Fibroblast of lung (primary cell): ENCODE measurements at regions not wholly inside any gene's neighbourhood (a gene's known extent, or its start where the extent isn't known, plus 50 kb on each side); places are given as distances from the start of the nearest gene placed in this dataset.

Source experiments
- DNase-seq, 2 donors: peaks; one replicate each; pipeline versions ENCODE4 v3.0.0 to v3.0.0-alpha.2; 2010; ENCODE audit warnings: low read depth in 2 of 2
- H2AFZ ChIP-seq: 2 replicates; pipeline ENCODE4 v1.5.1; 2012; ENCODE audit warnings: low read length, control low read depth, inconsistent platforms
- H3K27ac ChIP-seq: 2 replicates; pipeline ENCODE4 v1.5.1; 2011; ENCODE audit warnings: low read length, control low read depth; ENCODE audit not compliant: insufficient read depth
- H3K27me3 ChIP-seq: 2 replicates; pipeline ENCODE4 v1.5.1; 2011; ENCODE audit warnings: mild to moderate bottlenecking, low read length; ENCODE audit not compliant: control insufficient read depth, insufficient read depth
- H3K36me3 ChIP-seq: 2 replicates; pipeline ENCODE4 v1.5.1; 2011; ENCODE audit warnings: low read length; ENCODE audit not compliant: control insufficient read depth, insufficient read depth
- H3K4me1 ChIP-seq: 2 replicates; pipeline ENCODE4 v1.5.1; 2011; ENCODE audit warnings: low read length; ENCODE audit not compliant: control insufficient read depth, insufficient read depth; ENCODE audit errors: extremely low read depth
- H3K4me2 ChIP-seq: 2 replicates; pipeline ENCODE4 v1.5.1; 2011; ENCODE audit warnings: low read length, control low read depth; ENCODE audit not compliant: insufficient read depth; ENCODE audit errors: extremely low read depth
- H3K4me3 ChIP-seq, 4 experiments: fragments of 200-600 bp in 1 of 4; sonication (generic) in 1 of 4; replicated peaks in 1 of 4; 2 replicates each; pipeline ENCODE4 v1.5.1; 2011 to 2016; ENCODE audit warnings: low read length in 4 of 4, low read depth in 3 of 4, mild to moderate bottlenecking in 3 of 4, control low read depth in 2 of 4, inconsistent platforms in 1 of 4, mixed read lengths in 1 of 4; ENCODE audit not compliant: insufficient read depth in 1 of 4; ENCODE audit errors: control extremely low read depth in 1 of 4
- H3K79me2 ChIP-seq: 2 replicates; pipeline ENCODE4 v1.5.1; 2012; ENCODE audit warnings: mild to moderate bottlenecking, low read length, inconsistent platforms; ENCODE audit not compliant: control insufficient read depth, insufficient read depth
- H3K9ac ChIP-seq: 2 replicates; pipeline ENCODE4 v1.5.1; 2011; ENCODE audit warnings: mild to moderate bottlenecking, low read length, control low read depth; ENCODE audit not compliant: insufficient read depth
- H3K9me3 ChIP-seq: 2 replicates; pipeline ENCODE4 v1.5.1; 2012; ENCODE audit warnings: low read depth, low read length; ENCODE audit not compliant: control insufficient read depth, insufficient read depth
- H4K20me1 ChIP-seq: 2 replicates; pipeline ENCODE4 v1.5.1; 2011; ENCODE audit warnings: low read length; ENCODE audit not compliant: control insufficient read depth, insufficient read depth; ENCODE audit errors: extremely low read depth
- EZH2 ChIP-seq: IDR thresholded peaks from 2 replicates; pipeline ENCODE4 v1.5.1; 2012; ENCODE audit warnings: low read length, control low read depth, mild to moderate bottlenecking; ENCODE audit errors: missing control alignments
- TF ChIP-seq, protein P1 (sequence below), 2 donors: IDR thresholded peaks in 1 of 2; conservative IDR thresholded peaks in 1 of 2; 1 replicate in 1 of 2; 2 replicates in 1 of 2; pipeline ENCODE4 v1.5.1; 2011 to 2012; ENCODE audit warnings: low read length in 2 of 2, control low read depth in 1 of 2, inconsistent platforms in 1 of 2, low read depth in 1 of 2, mild to moderate bottlenecking in 1 of 2

DNA sequence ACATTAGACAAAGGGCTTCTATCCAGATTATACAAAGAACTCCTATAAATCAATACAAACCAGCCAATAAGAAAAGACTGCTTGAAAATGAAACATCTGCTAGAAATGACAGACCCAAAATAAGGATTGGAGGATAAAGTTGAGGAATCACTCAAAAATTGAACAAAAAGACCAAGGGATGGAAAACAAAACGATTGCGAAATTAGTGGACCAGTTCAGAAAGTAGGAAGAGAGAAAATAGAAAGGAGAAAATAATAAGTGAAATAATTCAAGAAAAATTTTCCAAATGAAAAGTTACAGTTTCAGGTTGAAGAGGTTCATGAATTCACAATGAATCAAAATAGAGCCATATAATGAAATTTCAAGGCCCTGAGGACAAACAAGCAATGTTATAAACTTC is 115.8 kb upstream of the CTBP2 start:
- Histone ChIP-seq H3K27me3 (no peaks in the 10 kb centered on the region), H3K79me2 (no peaks in the 10 kb centered on the region), H3K9ac (no peak overlapping the region), H3K4me3 (no peak overlapping the region), H4K20me1 (no peaks in the 10 kb centered on the region), H3K9me3 (no peaks in the 10 kb centered on the region), H3K36me3 (no peaks in the 10 kb centered on the region), H3K27ac (no peak overlapping the region), H2AFZ (no peak overlapping the region), H3K4me1 (no peaks in the 10 kb centered on the region), H3K4me2 (no peak overlapping the region)
- TF ChIP-seq, protein P1, sequence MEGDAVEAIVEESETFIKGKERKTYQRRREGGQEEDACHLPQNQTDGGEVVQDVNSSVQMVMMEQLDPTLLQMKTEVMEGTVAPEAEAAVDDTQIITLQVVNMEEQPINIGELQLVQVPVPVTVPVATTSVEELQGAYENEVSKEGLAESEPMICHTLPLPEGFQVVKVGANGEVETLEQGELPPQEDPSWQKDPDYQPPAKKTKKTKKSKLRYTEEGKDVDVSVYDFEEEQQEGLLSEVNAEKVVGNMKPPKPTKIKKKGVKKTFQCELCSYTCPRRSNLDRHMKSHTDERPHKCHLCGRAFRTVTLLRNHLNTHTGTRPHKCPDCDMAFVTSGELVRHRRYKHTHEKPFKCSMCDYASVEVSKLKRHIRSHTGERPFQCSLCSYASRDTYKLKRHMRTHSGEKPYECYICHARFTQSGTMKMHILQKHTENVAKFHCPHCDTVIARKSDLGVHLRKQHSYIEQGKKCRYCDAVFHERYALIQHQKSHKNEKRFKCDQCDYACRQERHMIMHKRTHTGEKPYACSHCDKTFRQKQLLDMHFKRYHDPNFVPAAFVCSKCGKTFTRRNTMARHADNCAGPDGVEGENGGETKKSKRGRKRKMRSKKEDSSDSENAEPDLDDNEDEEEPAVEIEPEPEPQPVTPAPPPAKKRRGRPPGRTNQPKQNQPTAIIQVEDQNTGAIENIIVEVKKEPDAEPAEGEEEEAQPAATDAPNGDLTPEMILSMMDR (conservative IDR thresholded peaks at IDR 0.05 in 1 of 2, IDR thresholded peaks at IDR 0.05 in 1 of 2; ENCODE audit: low read depth in 1 of 2, low read length in 2 of 2) = no peak
- TF ChIP-seq EZH2 = no peak
- DNase-seq = no peak

GRCh38 chr10:125274961-125275360 is 114.6 kb upstream of the CTBP2 start:
- H3K9me3 ChIP-seq = no peaks in the 10 kb centered on the region
- H3K27me3 ChIP-seq = no peaks in the 10 kb centered on the region
- no peak for TF ChIP-seq EZH2
- TF ChIP-seq, protein P1 (conservative IDR thresholded peaks at IDR 0.05 in 1 of 2, IDR thresholded peaks at IDR 0.05 in 1 of 2; ENCODE audit: low read depth in 1 of 2, low read length in 2 of 2) = no peak

DNA sequence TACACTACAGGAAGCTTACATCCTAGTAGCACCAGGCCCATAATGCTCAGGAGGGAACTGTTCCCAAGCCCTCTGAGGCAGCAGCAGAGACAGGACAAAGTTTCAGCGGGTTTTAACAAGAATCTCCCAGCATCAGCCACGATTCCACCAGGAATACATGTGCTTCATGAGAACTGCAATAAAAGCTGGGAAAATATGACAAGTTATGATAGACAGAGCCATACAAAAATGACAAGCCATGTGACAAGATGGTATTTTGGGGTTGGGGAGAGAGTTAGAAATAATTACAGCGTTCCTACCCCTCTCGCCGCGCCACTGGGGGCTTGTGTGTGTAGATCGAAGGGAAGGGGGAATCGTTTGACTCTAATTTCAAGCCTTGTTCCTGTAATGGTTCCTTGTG is 112.7 kb upstream of the CTBP2 start:
- Histone ChIP-seq H4K20me1 (no peaks in the 10 kb centered on the region), H3K4me2 (no peak overlapping the region), H3K9ac (no peak overlapping the region), H3K9me3 (no peaks in the 10 kb centered on the region), H3K36me3 (no peaks in the 10 kb centered on the region), H3K27ac (no peak overlapping the region), H3K79me2 (no peaks in the 10 kb centered on the region), H3K27me3 (no peaks in the 10 kb centered on the region), H3K4me3 (no peak overlapping the region), H3K4me1 (no peaks in the 10 kb centered on the region), H2AFZ (no peak overlapping the region)
- DNase-seq = no peak
- TF ChIP-seq EZH2 = no peak
- TF ChIP-seq, protein P1 (conservative IDR thresholded peaks at IDR 0.05 in 1 of 2, IDR thresholded peaks at IDR 0.05 in 1 of 2; ENCODE audit: low read depth in 1 of 2, low read length in 2 of 2) = no peak

More at GRCh38 chr10:125274961-125275360, 114.6 kb upstream of the CTBP2 start:
- H3K27ac ChIP-seq = no peak overlapping the region
- H4K20me1 ChIP-seq = no peaks in the 10 kb centered on the region
- H3K79me2 ChIP-seq = no peaks in the 10 kb centered on the region
- DNase-seq = no peak
- H3K9ac ChIP-seq = no peak overlapping the region
- H2AFZ ChIP-seq = no peak overlapping the region
- no peaks in the 10 kb centered on the region for H3K4me1 ChIP-seq
- no peaks in the 10 kb centered on the region for H3K36me3 ChIP-seq
- no peak overlapping the region for H3K4me2 ChIP-seq
- H3K4me3 ChIP-seq = no peak overlapping the region
